Limb (tissue), 2 donors: ENCODE measurements at regions not wholly inside any gene's neighbourhood (a gene's known extent, or its start where the extent isn't known, plus 50 kb on each side); places are given as distances from the start of the nearest gene placed in this dataset.

Source experiments
- DNase-seq, 2 donors: peaks; one replicate each; pipeline ENCODE4 v3.0.0-alpha.2; 2016; ENCODE audit errors: extremely low spot score in 2 of 2

GRCh38 chr22:49624421-49625177 lies 203.1 kb downstream of the BRD1 start:
- no peak for DNase-seq

GRCh38 chr22:49623715-49624114 lies 204.0 kb downstream of the BRD1 start:
- DNase-seq: no peak

DNA sequence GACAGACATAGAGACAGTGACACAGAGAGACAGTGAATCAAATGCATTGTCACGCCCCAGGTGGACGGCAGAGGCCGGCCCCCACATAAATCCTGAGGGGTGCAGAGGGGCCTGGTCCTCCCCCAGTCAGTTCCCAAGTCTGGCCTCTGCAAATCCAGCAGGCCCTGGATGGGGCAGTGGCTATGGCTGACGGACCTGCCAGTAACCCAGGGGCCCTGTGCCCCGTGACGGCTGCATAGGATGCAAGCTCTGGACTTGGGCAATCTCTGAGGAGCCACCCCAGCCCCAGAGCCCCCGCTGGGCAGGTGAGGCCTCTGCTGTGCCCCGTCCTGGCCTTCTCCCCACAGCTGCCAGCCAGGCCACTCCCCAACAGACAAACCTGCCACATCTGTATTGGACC lies 204.5 kb downstream of the BRD1 start:
- DNase-seq: no peak

GRCh38 chr22:49622241-49623105 lies 205.2 kb downstream of the BRD1 start:
- no peak for DNase-seq

DNA sequence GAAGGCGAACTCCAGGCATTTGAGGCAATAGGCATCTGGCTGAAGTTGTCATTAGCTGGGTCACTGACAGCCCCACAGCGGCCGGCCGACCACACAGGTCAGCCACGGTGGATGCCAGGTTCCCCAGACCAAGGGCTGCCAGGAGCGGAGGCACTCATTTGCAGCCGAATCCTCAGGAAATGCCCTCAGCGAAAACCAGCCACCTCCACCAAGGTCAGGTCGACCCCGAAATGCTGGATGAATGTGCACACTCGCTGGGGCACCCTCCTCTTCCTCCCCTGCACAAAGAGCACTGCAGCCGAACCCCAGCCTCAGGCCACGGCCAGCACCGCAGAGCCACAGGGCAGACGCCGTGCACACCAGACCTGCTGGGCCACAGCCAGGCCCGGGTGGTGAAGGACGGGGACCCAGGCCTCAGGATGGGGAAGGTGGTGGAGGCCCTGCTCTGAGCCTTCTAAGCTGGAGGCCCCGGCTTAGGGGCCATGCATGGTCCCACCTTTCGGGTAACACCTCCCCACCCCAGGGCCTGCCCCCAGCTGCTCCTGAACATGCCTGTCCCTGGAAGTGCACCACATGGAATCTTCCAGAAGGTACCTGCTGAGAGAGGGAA lies 206.0 kb downstream of the BRD1 start:
- no peak for DNase-seq

- no peak for DNase-seq
Measured at GRCh38 chr22:49620666-49621065, 207.0 kb downstream of the BRD1 start.

DNA sequence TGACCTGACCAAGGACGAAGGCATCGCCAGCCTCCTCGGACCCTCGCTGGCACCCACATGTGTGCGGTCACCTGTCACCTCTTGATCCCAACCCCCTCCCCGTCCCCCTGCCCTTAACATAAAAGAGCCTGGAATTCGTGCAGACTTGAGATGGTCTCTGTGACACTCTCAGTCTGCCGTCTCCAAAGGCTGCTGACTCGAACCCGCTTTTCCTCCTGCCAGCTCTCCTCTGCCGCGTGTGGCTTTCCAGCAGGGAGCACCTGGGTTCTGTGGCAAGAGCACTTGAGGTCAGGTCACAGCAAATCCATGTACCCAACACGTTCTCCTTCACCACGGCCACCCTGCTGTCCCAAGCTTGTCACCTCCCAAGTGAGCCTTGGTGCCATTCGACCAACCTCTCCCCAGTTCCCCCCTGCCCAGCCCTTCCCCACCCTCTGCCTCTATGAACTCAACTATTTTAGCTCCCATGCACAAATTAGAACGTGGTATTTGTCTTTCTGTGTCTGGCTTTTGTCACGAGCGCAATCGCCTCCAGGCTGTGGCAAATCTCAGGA lies 207.6 kb downstream of the BRD1 start:
- no peak for DNase-seq

- DNase-seq: peak in 1 of 2 donors; percentile 15
Measured at GRCh38 chr22:49619301-49619700, 208.4 kb downstream of the BRD1 start.

GRCh38 chr22:49618677-49618953 lies 209.1 kb downstream of the BRD1 start:
- DNase-seq: no peak

- DNase-seq: no peak
Measured at GRCh38 chr22:49617866-49618676, 209.6 kb downstream of the BRD1 start.

- no peak for DNase-seq
Measured at GRCh38 chr22:49617264-49617663, 210.4 kb downstream of the BRD1 start.

DNA sequence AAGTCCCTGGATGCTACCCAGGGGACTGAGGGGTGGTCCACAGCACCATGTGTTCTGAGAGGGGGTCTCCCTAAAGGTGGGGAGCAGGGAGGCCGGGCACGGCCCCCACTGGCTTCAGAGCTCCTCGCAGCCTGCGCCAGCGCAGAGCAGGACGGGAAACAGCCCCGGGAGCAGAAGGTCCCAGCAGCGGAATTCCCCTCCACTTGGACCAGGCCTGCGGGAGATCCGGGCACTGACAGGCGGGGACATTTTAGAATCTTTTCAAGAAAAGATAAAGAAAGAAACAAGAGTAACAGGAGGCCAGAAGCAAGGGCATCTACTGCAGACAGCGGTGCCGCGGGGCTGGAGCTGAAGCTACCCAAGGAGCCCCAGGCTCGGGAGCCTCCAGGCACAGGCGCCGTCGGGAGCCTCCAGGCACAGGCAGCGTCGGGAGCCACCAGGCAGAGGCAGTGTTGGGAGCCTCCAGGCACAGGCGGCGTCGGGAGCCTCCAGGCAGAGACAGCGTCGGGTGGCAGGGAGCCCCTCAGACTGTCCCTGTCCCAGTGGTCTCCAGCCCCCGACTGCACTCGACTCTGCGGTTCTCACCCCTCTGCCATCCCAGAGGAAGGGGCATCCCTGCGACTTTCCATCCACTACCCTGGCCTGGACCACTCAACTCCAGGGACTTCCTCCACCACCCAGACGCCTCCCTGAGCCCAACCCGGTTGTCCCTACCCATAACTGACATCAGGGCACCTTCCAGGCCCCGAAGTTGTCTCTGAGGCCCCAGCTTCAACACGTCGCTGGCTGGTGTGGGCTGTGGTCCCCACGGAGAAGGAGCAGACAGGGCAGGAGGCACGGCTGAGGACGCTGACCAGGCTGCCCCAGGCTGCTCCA lies 211.1 kb downstream of the BRD1 start:
- DNase-seq: no peak

GRCh38 chr22:49614966-49615965 lies 212.4 kb downstream of the BRD1 start:
- no peak for DNase-seq

DNA sequence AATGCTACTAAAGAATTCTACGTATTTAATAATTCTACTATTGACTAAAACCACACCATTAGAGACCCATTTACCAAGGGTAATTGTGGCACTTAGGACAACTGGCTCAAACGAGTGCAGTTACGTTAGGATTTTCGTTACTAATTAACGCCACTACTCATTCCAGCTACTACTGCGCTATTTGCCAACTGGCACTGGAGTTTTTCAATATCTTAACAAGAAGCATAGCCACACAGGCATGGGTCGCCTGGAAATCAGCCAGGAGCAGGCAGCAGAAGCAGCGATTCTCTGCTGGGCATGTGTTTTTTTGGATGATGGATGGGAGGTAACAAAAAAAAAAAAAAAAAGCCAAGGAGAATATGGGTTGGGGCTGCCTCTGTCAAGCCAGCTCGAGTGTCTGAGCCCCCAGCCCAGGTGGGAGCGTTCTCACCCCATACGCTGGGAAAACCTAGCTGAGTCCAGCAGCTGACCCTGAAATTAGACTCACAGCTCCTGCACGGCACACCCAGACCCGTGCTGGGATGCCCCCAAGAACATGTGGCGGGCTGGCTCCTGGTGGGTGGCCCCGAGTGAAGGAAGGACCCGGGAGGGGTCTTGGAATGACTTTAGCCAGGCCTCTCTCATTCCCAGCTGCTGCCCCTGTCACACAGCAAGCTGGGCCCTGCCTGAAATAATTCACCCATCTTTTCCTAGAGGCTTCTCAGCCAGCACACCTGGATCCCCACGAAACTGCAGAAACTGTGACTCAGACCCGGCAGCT lies 214.0 kb downstream of the BRD1 start:
- no peak for DNase-seq

DNA sequence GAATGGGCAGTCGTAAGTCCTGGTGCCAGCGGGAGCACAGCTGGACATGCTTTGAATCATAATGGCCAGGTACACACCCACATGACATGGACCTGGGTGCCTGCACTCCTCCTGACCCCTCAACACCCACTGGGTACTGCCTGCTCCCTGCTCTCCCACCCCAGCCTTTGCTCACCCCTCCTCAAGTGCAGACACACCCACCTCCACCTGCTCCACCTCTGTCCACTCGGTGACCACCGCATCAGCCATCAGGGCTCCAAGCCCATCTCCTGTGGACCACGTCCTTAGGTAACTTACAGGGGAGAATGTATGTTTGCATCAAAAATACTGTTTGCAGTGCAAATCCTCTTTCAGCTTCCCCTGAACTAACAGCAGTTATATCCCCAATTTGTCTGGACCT lies 214.6 kb downstream of the BRD1 start:
- no peak for DNase-seq

DNA sequence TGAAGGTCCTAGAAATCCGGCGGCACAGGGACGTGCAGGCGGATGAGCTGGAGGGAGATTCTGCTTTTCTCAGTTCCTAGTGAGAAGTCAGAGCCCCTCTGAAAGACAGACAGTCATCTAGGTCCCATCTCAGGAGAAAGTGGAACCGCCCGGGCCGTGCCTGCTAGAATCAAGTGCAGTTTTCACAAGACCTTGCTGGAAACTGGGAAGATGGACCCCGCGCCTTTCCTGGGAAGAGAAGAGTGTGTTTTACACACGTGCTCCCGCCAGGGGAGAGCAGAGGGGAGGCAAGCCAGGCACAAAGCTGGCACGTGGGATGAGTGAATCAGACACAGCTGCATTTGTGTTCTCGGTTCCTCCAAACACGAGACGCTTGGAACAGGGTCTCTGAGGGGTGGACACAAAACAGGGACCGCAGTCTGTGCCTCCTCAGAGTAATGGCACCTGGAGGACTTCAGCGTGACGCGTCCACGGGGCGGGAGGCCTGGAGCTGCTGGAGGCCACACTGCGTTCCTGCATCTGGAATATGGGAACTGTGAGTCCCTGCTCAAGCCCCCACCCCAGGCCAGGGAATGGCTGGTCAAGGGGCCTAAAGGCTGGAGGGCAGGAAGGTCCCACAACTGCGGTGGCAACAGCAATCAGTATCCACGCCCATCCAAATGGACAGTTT lies 218.3 kb downstream of the BRD1 start:
- DNase-seq: no peak

DNA sequence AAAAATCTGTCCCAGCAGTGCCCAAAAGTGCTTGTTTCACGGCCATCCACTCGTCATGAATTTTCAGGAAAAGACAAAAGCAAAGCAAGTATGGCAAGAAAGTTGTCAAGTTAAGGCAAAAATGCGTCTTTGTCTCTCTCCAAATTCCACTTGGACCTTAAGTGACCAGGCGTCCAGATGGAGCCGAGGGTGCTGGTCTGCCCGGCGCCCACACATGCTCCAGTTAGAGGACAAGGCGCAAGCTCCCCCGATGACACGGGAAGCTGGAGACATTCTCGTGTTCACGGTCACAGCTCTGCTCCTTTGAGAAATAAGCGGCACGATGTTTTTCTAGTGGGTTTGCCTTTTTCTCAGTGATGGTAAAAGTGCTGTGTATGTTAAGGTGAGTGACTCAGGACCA lies 219.0 kb downstream of the BRD1 start:
- DNase-seq: no peak

DNA sequence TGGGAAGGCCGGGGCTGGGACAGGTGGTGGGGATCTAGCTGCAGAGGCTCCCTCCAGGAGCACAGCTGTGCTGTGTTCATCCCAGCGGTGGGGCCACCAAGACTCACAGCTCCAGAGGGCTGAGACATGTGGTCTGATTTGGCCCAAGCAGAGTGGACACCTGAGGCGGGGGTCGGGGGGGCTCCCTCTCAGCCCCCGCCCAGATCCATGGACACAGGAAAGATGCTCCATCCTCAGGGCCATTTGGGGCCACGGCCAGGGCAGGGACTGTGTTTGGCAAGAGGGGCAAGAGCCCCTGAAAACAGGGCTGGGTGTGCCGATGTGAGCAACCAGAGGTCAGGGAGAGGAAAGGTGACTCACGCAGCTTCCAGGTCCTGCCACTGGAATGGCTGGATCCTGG lies 219.4 kb downstream of the BRD1 start:
- no peak for DNase-seq
